HepG2 (cell line): ENCODE measurements at regions not wholly inside any gene's neighbourhood (a gene's known extent, or its start where the extent isn't known, plus 50 kb on each side); places are given as distances from the start of the nearest gene placed in this dataset.

Source experiments
- CTCF ChIP-seq: sonication (generic); formaldehyde crosslinking; IDR thresholded peaks from 2 replicates; pipeline ENCODE4 v1.5.0; 2020; ENCODE audit warnings: mild to moderate bottlenecking, missing genetic modification reagents, moderate library complexity
- KLF16 ChIP-seq, 2 experiments: sonication (generic) in 1 of 2; formaldehyde crosslinking in 1 of 2; IDR thresholded peaks; 2 replicates each; pipeline versions ENCODE4 v1.6.1 to v1.8.0; 2016 to 2023; ENCODE audit warnings: missing genetic modification reagents in 2 of 2, missing compliant biosample characterization in 1 of 2
- TF ChIP-seq, protein P1 (sequence below): IDR thresholded peaks from 2 replicates; pipeline ENCODE4 v1.6.1; 2016; ENCODE audit warnings: low read depth, missing genetic modification reagents, missing compliant biosample characterization

- TF ChIP-seq CTCF (CRISPR knock-in tag) (no peak), KLF16 (CRISPR knock-in tag; IDR thresholded peaks at IDR 0.05) (no peak)
- TF ChIP-seq, protein P1, sequence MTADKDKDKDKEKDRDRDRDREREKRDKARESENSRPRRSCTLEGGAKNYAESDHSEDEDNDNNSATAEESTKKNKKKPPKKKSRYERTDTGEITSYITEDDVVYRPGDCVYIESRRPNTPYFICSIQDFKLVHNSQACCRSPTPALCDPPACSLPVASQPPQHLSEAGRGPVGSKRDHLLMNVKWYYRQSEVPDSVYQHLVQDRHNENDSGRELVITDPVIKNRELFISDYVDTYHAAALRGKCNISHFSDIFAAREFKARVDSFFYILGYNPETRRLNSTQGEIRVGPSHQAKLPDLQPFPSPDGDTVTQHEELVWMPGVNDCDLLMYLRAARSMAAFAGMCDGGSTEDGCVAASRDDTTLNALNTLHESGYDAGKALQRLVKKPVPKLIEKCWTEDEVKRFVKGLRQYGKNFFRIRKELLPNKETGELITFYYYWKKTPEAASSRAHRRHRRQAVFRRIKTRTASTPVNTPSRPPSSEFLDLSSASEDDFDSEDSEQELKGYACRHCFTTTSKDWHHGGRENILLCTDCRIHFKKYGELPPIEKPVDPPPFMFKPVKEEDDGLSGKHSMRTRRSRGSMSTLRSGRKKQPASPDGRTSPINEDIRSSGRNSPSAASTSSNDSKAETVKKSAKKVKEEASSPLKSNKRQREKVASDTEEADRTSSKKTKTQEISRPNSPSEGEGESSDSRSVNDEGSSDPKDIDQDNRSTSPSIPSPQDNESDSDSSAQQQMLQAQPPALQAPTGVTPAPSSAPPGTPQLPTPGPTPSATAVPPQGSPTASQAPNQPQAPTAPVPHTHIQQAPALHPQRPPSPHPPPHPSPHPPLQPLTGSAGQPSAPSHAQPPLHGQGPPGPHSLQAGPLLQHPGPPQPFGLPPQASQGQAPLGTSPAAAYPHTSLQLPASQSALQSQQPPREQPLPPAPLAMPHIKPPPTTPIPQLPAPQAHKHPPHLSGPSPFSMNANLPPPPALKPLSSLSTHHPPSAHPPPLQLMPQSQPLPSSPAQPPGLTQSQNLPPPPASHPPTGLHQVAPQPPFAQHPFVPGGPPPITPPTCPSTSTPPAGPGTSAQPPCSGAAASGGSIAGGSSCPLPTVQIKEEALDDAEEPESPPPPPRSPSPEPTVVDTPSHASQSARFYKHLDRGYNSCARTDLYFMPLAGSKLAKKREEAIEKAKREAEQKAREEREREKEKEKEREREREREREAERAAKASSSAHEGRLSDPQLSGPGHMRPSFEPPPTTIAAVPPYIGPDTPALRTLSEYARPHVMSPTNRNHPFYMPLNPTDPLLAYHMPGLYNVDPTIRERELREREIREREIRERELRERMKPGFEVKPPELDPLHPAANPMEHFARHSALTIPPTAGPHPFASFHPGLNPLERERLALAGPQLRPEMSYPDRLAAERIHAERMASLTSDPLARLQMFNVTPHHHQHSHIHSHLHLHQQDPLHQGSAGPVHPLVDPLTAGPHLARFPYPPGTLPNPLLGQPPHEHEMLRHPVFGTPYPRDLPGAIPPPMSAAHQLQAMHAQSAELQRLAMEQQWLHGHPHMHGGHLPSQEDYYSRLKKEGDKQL (CRISPR knock-in tag): no peak
These were observed 358.8 kb downstream of the MAN2A1 start for GRCh38 chr5:110048491-110048890.
